ENCODE measurements at regions not wholly inside any gene's neighbourhood (a gene's known extent, or its start where the extent isn't known, plus 50 kb on each side); places are given as distances from the start of the nearest gene placed in this dataset.

- no peaks in the 10 kb centered on the region for H3K9me3 ChIP-seq (ENCODE audit: control insufficient read depth, low read length)
- H3K9ac ChIP-seq (ENCODE audit: extremely low read depth, low read length, poor library complexity, severe bottlenecking): no peak overlapping the region
- H3K4me3 ChIP-seq (ENCODE audit: low read length): no peak overlapping the region
- TF ChIP-seq CTCF (conservative IDR thresholded peaks at IDR 0.05): no peak
- DNase-seq: no peak
- H3K27me3 ChIP-seq (ENCODE audit: control insufficient read depth, insufficient read depth, low read length, poor library complexity, severe bottlenecking): no peaks in the 10 kb centered on the region
- Mint-ChIP-seq H3K27ac (no peak overlapping the region), H3K9me3 (no peaks in the 10 kb centered on the region), H3K4me3 (no peak overlapping the region), H3K36me3 (ENCODE audit: low read depth) (no peaks in the 10 kb centered on the region), H3K4me1 (peaks cover 2% of the 10 kb centered on the region), H3K27me3 (ENCODE audit: insufficient read depth) (no peaks in the 10 kb centered on the region)
- H3K4me1 ChIP-seq (ENCODE audit: control insufficient read depth, insufficient read depth, low read length): no peaks in the 10 kb centered on the region
- no peaks in the 10 kb centered on the region for H3K36me3 ChIP-seq (ENCODE audit: control insufficient read depth, insufficient read depth, low read length)
- WGBS, 2 experiments (ENCODE audit: insufficient coverage in 1 of 2, insufficient read length in 1 of 2): 91 to 96% methylated on average over 3 of the region's 3 CpGs
- peak overlapping the region; percentile 67 for H3K27ac ChIP-seq (ENCODE audit: low read depth, low read length)
These were observed 249.2 kb upstream of the NFIA start for GRCh38 chr1:60833173-60833572.

- H3K27me3 ChIP-seq (ENCODE audit: control insufficient read depth, insufficient read depth, low read length, poor library complexity, severe bottlenecking): no peaks in the 10 kb centered on the region
- no peaks in the 10 kb centered on the region for H3K9me3 ChIP-seq (ENCODE audit: control insufficient read depth, low read length)
- 81 to 92% methylated on average over 3 of the region's 3 CpGs for WGBS, 2 experiments (ENCODE audit: insufficient coverage in 1 of 2, insufficient read length in 1 of 2)
- no peak overlapping the region for H3K27ac Mint-ChIP-seq
- H3K4me1 Mint-ChIP-seq: peaks cover 2% of the 10 kb centered on the region
- no peaks in the 10 kb centered on the region for H3K27me3 Mint-ChIP-seq (ENCODE audit: insufficient read depth)
- no peak overlapping the region for H3K9ac ChIP-seq (ENCODE audit: extremely low read depth, low read length, poor library complexity, severe bottlenecking)
- H3K27ac ChIP-seq (ENCODE audit: low read depth, low read length): peak overlapping the region; percentile 67
- no peaks in the 10 kb centered on the region for H3K36me3 Mint-ChIP-seq (ENCODE audit: low read depth)
- H3K4me1 ChIP-seq (ENCODE audit: control insufficient read depth, insufficient read depth, low read length): no peaks in the 10 kb centered on the region
- H3K4me3 Mint-ChIP-seq: no peak overlapping the region
- no peaks in the 10 kb centered on the region for H3K36me3 ChIP-seq (ENCODE audit: control insufficient read depth, insufficient read depth, low read length)
- no peak overlapping the region for H3K4me3 ChIP-seq (ENCODE audit: low read length)
- no peak for TF ChIP-seq CTCF (conservative IDR thresholded peaks at IDR 0.05)
- no peaks in the 10 kb centered on the region for H3K9me3 Mint-ChIP-seq
- DNase-seq: no peak
These were observed 250.0 kb upstream of the NFIA start for GRCh38 chr1:60832367-60832766.

GRCh38 chr1:60831780-60832179 lies 250.6 kb upstream of the NFIA start:
- Mint-ChIP-seq H3K4me3 (no peak overlapping the region), H3K36me3 (ENCODE audit: low read depth) (no peaks in the 10 kb centered on the region), H3K27ac (no peak overlapping the region), H3K9me3 (no peaks in the 10 kb centered on the region), H3K27me3 (ENCODE audit: insufficient read depth) (no peaks in the 10 kb centered on the region), H3K4me1 (peaks cover 2% of the 10 kb centered on the region)
- H3K27me3 ChIP-seq (ENCODE audit: control insufficient read depth, insufficient read depth, low read length, poor library complexity, severe bottlenecking): no peaks in the 10 kb centered on the region
- 87% methylated on average over 3 of the region's 3 CpGs for WGBS, 2 experiments (ENCODE audit: insufficient coverage in 1 of 2, insufficient read length in 1 of 2)
- H3K4me3 ChIP-seq (ENCODE audit: low read length): no peak overlapping the region
- H3K4me1 ChIP-seq (ENCODE audit: control insufficient read depth, insufficient read depth, low read length): no peaks in the 10 kb centered on the region
- no peak for DNase-seq
- H3K27ac ChIP-seq (ENCODE audit: low read depth, low read length): no peak overlapping the region
- H3K9ac ChIP-seq (ENCODE audit: extremely low read depth, low read length, poor library complexity, severe bottlenecking): no peak overlapping the region
- no peaks in the 10 kb centered on the region for H3K36me3 ChIP-seq (ENCODE audit: control insufficient read depth, insufficient read depth, low read length)
- TF ChIP-seq CTCF (conservative IDR thresholded peaks at IDR 0.05): no peak
- H3K9me3 ChIP-seq (ENCODE audit: control insufficient read depth, low read length): no peaks in the 10 kb centered on the region
